ENCODE measurements at regions not wholly inside any gene's neighbourhood (a gene's known extent, or its start where the extent isn't known, plus 50 kb on each side); places are given as distances from the start of the nearest gene placed in this dataset.

DNA sequence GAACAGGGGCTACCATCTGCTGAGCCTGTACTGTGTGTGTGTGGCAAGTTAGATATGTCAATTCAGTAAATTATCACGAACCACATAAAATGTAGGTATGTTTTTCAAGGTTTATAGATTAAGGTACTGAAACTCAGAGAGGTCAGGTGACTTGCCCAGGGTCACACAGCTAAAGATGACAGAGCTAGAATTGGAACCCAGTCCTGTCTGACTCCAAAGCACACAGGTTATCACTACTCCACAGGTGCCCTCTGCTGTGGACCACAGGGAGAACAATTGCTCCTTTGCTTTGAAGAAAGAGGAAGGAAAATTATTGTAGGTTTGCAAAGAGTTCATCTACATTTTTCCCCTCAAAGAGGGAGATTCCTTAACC is 229.7 kb upstream of the AGAP1 start (continued):
- TF ChIP-seq ZNF768 (tag by site-specific recombination; IDR thresholded peaks at IDR 0.05) (peak; percentile 42; the same call in 1 of the 2 replicates), ZNF555 (tag by site-specific recombination; conservative IDR thresholded peaks at IDR 0.05) (no peak)

DNA sequence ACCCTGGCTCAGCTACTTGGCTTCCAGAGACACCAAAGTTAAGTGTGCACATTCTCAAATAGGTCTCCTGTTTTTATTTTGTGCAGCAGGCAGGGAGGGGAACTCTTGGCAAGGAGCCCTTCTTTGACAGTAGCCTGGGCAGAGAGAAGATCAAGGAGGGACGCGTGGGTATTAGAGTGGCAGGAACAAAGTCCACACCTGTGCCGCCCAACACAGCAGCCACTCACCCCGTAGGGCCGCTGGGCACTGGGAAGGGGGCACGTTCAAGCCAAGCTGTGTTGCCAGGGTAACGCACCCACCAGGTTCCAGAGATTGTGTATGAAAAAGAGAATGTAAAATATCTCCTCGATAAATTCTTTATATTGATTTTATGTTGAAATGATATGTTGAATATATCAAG is 229.3 kb upstream of the AGAP1 start:
- CTCF ChIA-PET: interaction anchor here (1.1 to 1.2 kb wide), 2 partner anchors 14 to 133 kb away, joined by 3 to 4 read pairs; no protein-coding TSS in a partner anchor
- no peaks in the 10 kb centered on the region for H3K4me1 ChIP-seq (ENCODE audit: control insufficient read depth, insufficient read depth, low read length)
- no peak overlapping the region for H3K4me3 ChIP-seq (ENCODE audit: low read depth, low read length)
- no peak for TF ChIP-seq ZNF148 (tag by site-specific recombination; IDR thresholded peaks at IDR 0.05; ENCODE audit: borderline replicate concordance)
- no peak for TF ChIP-seq ZNF785 (tag by site-specific recombination; IDR thresholded peaks at IDR 0.05)
- TF ChIP-seq ZNF311 (tag by site-specific recombination; IDR thresholded peaks at IDR 0.05; ENCODE audit: borderline replicate concordance): no peak
- no peak for TF ChIP-seq ZIC2 (tag by site-specific recombination; IDR thresholded peaks at IDR 0.05)
- no peak for TF ChIP-seq HOXC10 (CRISPR knock-in tag; IDR thresholded peaks at IDR 0.05)
- TF ChIP-seq ZNF350 (tag by site-specific recombination; IDR thresholded peaks at IDR 0.05): no peak
- no peak for TF ChIP-seq ZNF571 (tag by site-specific recombination; IDR thresholded peaks at IDR 0.05)
- TF ChIP-seq ZNF76 (tag by site-specific recombination; IDR thresholded peaks at IDR 0.05; ENCODE audit: borderline replicate concordance, low read depth): no peak
- no peak for TF ChIP-seq ZXDB (tag by site-specific recombination; IDR thresholded peaks at IDR 0.05)
- no peak for TF ChIP-seq REST (tag by site-specific recombination; IDR thresholded peaks at IDR 0.05)
- TF ChIP-seq ZNF214 (tag by site-specific recombination; IDR thresholded peaks at IDR 0.05; ENCODE audit: borderline replicate concordance): no peak
- no peak for TF ChIP-seq ZNF677 (tag by site-specific recombination; IDR thresholded peaks at IDR 0.05)
- TF ChIP-seq ZNF558 (tag by site-specific recombination; IDR thresholded peaks at IDR 0.05): no peak
- no peak for TF ChIP-seq SCRT1 (tag by site-specific recombination; IDR thresholded peaks at IDR 0.05; ENCODE audit: borderline replicate concordance)
- TF ChIP-seq ZNF560 (tag by site-specific recombination; IDR thresholded peaks at IDR 0.05; ENCODE audit: borderline replicate concordance): no peak
- TF ChIP-seq ZBTB20 (tag by site-specific recombination; IDR thresholded peaks at IDR 0.05): no peak
- TF ChIP-seq ZNF174 (tag by site-specific recombination; IDR thresholded peaks at IDR 0.05): no peak
- no peak for TF ChIP-seq ZNF843 (tag by site-specific recombination; IDR thresholded peaks at IDR 0.05)
- TF ChIP-seq ZNF24 (tag by site-specific recombination; IDR thresholded peaks at IDR 0.05): no peak
- no peak overlapping the region for H3K27ac ChIP-seq (ENCODE audit: extremely low read depth, low read depth, low read length)
- H3K9me3 ChIP-seq (ENCODE audit: control insufficient read depth, insufficient read depth, low read depth, low read length): no peaks in the 10 kb centered on the region
- POLR2A ChIA-PET: no interaction called here
- no peaks in the 10 kb centered on the region for H3K36me3 ChIP-seq (ENCODE audit: control insufficient read depth in 2 of 2, insufficient read depth in 1 of 2, low read length in 2 of 2)

Measured in HEK293 (cell line).